K562 (cell line): ENCODE measurements at regions not wholly inside any gene's neighbourhood (a gene's known extent, or its start where the extent isn't known, plus 50 kb on each side); places are given as distances from the start of the nearest gene placed in this dataset.

Experiments used
- ATAC-seq: fragments of 200-7000 bp; cut with Tn5 transposase; 3 replicates; pipeline ENCODE4 v1.9.1; 2020; ENCODE audit warnings: moderate library complexity
- BruUV-seq: library from RNA; stranded (reverse); fragments of 400-500 nt; replicated peaks from 2 replicates; lab custom pipeline; 2021; lab: Mats Ljungman, UMichigan
- CTCF ChIA-PET: fragments of 300-600 bp; formaldehyde crosslinking; extraction: SDS; loops from one replicate; lab custom pipeline; 2021; ENCODE audit warnings: low intra/inter-chr PET ratio; lab: Yijun Ruan, JAX
- POLR2A ChIA-PET: fragments of 300-600, 350-650 bp; sonication (Branson Sonifier 250); formaldehyde crosslinking; extraction: SDS; loops from one replicate; lab custom pipeline; 2021; ENCODE audit warnings: antibody characterized with exemption, inconsistent platforms; lab: Yijun Ruan, JAX
- DNase-seq, 4 experiments: peaks; one replicate each; pipeline versions ENCODE4 v3.0.0 to v3.0.0-alpha.2; 2011 to 2018; ENCODE audit warnings: low spot score in 3 of 4, mixed read lengths in 3 of 4; ENCODE audit errors: extremely low read depth in 1 of 4
- FAIRE-seq: peaks from 2 replicates; lab custom pipeline; 2011; peaks lifted over from hg19 to GRCh38; lab: Jason Lieb, UNC
- H2AFZ ChIP-seq: 2 replicates; pipeline ENCODE4 v1.6.0; 2011; ENCODE audit warnings: low read depth, low read length, control low read depth, inconsistent platforms
- H3K27ac ChIP-seq: fragments of 200-600 bp; 3 replicates; pipeline ENCODE4 v1.8.0; 2011; ENCODE audit warnings: low read depth, mild to moderate bottlenecking, control low read depth, inconsistent platforms, low read length, moderate library complexity, mixed read lengths; ENCODE audit errors: extremely low read depth
- H3K27me3 ChIP-seq, 2 experiments: fragments of 300-600 bp in 1 of 2; 2 replicates in 1 of 2; 3 replicates in 1 of 2; pipeline versions ENCODE4 v1.6.0 to v1.8.0; 2011; ENCODE audit warnings: inconsistent platforms in 2 of 2, low read length in 2 of 2, mild to moderate bottlenecking in 1 of 2, mixed read lengths in 1 of 2, moderate library complexity in 1 of 2; ENCODE audit not compliant: control insufficient read depth in 2 of 2, insufficient read depth in 2 of 2
- H3K36me3 ChIP-seq: fragments of 300-600 bp; 3 replicates; pipeline ENCODE4 v1.8.0; 2011; ENCODE audit warnings: mild to moderate bottlenecking, low read length, inconsistent platforms; ENCODE audit not compliant: control insufficient read depth, insufficient read depth
- H3K4me1 ChIP-seq, 2 experiments: fragments of 200-600 bp in 1 of 2; replicated peaks in 1 of 2; 2 replicates in 1 of 2; 3 replicates in 1 of 2; pipeline versions ENCODE4 v1.5.1 to v1.8.0; 2011; ENCODE audit warnings: inconsistent platforms in 2 of 2, low read length in 2 of 2, mild to moderate bottlenecking in 1 of 2, mixed read lengths in 1 of 2, moderate library complexity in 1 of 2; ENCODE audit not compliant: control insufficient read depth in 2 of 2, insufficient read depth in 2 of 2
- H3K4me2 ChIP-seq: 2 replicates; pipeline ENCODE4 v1.6.1; 2011; ENCODE audit warnings: low read length, control low read depth, inconsistent platforms, mixed read lengths; ENCODE audit not compliant: insufficient read depth
- H3K4me3 ChIP-seq: fragments of 200-600 bp; sonication (generic), shearing (Covaris generic); 2 replicates; pipeline ENCODE4 v1.5.1; 2016; ENCODE audit warnings: control low read depth, inconsistent platforms
- H3K79me2 ChIP-seq: fragments of 200-600 bp; 3 replicates; pipeline ENCODE4 v1.8.0; 2011; ENCODE audit warnings: low read length, inconsistent platforms; ENCODE audit not compliant: control insufficient read depth, insufficient read depth
- H3K9ac ChIP-seq, 2 experiments: 2 replicates each; pipeline versions ENCODE4 v1.6.0 to v1.6.1; 2011; ENCODE audit warnings: low read depth in 2 of 2, low read length in 2 of 2, control low read depth in 1 of 2, inconsistent platforms in 1 of 2, mild to moderate bottlenecking in 1 of 2, mixed read lengths in 1 of 2; ENCODE audit not compliant: insufficient read depth in 1 of 2
- H3K9me1 ChIP-seq: one replicate; pipeline ENCODE4 v1.6.0; 2011; ENCODE audit warnings: inconsistent platforms, mild to moderate bottlenecking, low read length, moderate library complexity; ENCODE audit not compliant: control insufficient read depth, insufficient read depth
- H3K9me3 ChIP-seq: replicated peaks from 2 replicates; pipeline ENCODE4 v1.5.1; 2011; ENCODE audit warnings: low read depth, low read length, inconsistent platforms; ENCODE audit not compliant: control insufficient read depth, insufficient read depth
- H4K20me1 ChIP-seq: replicated peaks from 2 replicates; pipeline ENCODE4 v1.6.1; 2011; ENCODE audit warnings: low read length, inconsistent platforms, mixed read lengths; ENCODE audit not compliant: control insufficient read depth, insufficient read depth
- MBD2 ChIP-seq: sonication (generic); IDR thresholded peaks from 2 replicates; pipeline ENCODE4 v1.6.1; 2016; ENCODE audit warnings: low read depth, borderline replicate concordance
- SFPQ ChIP-seq: fragments of 200-400 bp; formaldehyde crosslinking; IDR thresholded peaks from 2 replicates; pipeline ENCODE4 v1.6.1; 2017; ENCODE audit warnings: mild to moderate bottlenecking, low read depth, low read length, moderate library complexity
- SNIP1 ChIP-seq: fragments of 450-650 bp; IDR thresholded peaks from 2 replicates; pipeline ENCODE4 v1.7.1; 2017; ENCODE audit warnings: low read depth, mild to moderate bottlenecking
- TRIM28 ChIP-seq: fragments of 450-650 bp; IDR thresholded peaks from 2 replicates; pipeline ENCODE4 v1.6.1; 2017
- ZNF232 ChIP-seq: sonication (generic); formaldehyde crosslinking; IDR thresholded peaks from 2 replicates; pipeline ENCODE4 v1.8.0; 2022; ENCODE audit warnings: mild to moderate bottlenecking, missing genetic modification reagents
- WGBS: fragments of 100-300 bp; shearing (Covaris generic); methylation state at CpG from one replicate; pipeline ENCODE4 v1.1.6; 2016; ENCODE audit warnings: low coverage, mixed read lengths; ENCODE audit not compliant: insufficient coverage; ENCODE audit errors: missing lambda C conversion rate; 5-methylcytosine and 5-hydroxymethylcytosine counted together
- in situ Hi-C: fragments of 300-500 bp; cut with MboI; formaldehyde crosslinking; loops from 4 replicates; pipeline ENCODE4 v1.15.0; 2018; ENCODE audit warnings: inconsistent platforms, mixed read lengths
- intact Hi-C: fragments of 100-400 bp; cut with micrococcal nuclease; formaldehyde crosslinking; loops from 2 replicates; pipeline ENCODE4 v1.14.2; 2022

- TF ChIP-seq SFPQ: no peak
- no peak for TF ChIP-seq MBD2
Observed at GRCh38 chr7:52512656-52513055, 522.8 kb upstream of the POM121L12 start (continued).

- CTCF ChIA-PET: no interaction called here
- Histone ChIP-seq H3K4me1 (no peaks in the 10 kb centered on the region), H3K36me3 (no peaks in the 10 kb centered on the region), H3K27me3 (no peaks in the 10 kb centered on the region), H2AFZ (no peak overlapping the region), H3K27ac (no peak overlapping the region), H3K79me2 (no peaks in the 10 kb centered on the region), H4K20me1 (no peaks in the 10 kb centered on the region), H3K4me3 (no peak overlapping the region), H3K9me3 (no peaks in the 10 kb centered on the region; the same call in 1 of the 2 replicates)
- DNase-seq (no peak), FAIRE-seq (no peak), ATAC-seq (no peak)
- POLR2A ChIA-PET: no interaction called here
- no TSS peak for BruUV-seq
- intact Hi-C loops: no loop called here
- under 1% methylated on average over 7 of the region's 7 CpGs for WGBS
- in situ Hi-C loops: no loop called here
- no peak for TF ChIP-seq SNIP1
- no peak for TF ChIP-seq TRIM28
- no peak for TF ChIP-seq ZNF232 (CRISPR knock-in tag)
- TF ChIP-seq, all 486 proteins: peak for 0
- no peaks in the 10 kb centered on the region for H3K9me1 ChIP-seq
- H3K9ac ChIP-seq: no peak overlapping the region
- H3K4me2 ChIP-seq: no peak overlapping the region
Observed at GRCh38 chr7:52507546-52508255, 527.7 kb upstream of the POM121L12 start.
